Stimulated activated CD8-positive, alpha-beta memory T cell treated with anti-CD3 and anti-CD28 coated beads, Interleukin-7, amount 100 ng/mL, for 4 hours (primary cell): ENCODE measurements at regions not wholly inside any gene's neighbourhood (a gene's known extent, or its start where the extent isn't known, plus 50 kb on each side); places are given as distances from the start of the nearest gene placed in this dataset.

Source experiments
- DNase-seq, 2 donors: peaks; one replicate each; pipeline ENCODE4 v3.0.0-alpha.2; 2020; ENCODE audit warnings: low read depth in 2 of 2

DNA sequence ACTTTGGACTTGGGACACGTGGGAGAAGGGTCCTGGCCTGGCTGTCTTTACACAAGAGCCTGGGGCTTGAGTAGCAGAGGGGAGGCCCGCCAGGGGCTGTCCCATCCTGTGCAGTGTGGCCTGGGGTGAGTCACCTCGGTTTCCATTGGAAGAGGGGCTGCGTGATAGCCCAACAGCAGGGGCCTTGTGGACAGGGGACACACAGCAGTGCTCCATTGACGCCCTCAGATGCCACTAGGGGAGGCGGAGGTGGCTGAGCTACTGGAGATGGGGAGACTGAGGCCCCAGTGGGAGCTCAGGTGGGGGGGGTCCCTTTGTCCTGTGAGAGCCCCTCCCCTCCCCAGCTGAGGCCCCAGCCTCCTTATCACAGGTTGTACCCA is 50.0 kb upstream of the RNU6ATAC start:
- DNase-seq = no peak

DNA sequence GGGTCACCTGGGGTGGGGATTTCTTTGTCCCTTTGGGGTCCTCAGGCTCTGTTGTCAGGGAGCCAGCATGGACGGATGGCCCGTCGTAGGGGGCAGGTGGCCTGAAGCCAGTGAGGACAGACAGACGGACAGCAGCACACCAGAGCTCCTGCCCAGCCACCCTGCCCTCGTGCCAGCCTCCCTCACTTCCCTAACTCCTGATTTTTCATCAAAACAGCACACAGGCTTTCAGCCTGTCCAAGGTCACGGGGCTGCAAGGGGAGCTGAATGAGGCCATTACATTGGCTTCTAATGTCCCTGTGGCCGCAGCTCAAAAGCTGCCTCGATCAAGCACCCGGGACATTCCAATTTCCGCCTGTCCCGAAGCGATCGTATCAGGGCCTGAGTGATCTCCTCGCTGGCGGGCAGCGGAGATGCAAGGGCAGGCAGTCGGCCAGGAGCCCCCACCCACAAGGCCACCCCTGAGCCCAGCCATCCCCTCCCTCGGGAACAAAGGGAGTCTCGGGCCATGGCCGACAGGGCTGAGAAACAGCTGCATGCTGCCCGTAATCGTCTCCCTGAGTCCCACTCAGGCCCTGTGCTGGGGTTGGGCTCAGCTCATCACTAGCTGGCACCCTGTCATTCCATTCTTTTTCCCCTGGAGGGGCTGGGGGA is 50.5 kb upstream of the RNU6ATAC start:
- DNase-seq = no peak

DNA sequence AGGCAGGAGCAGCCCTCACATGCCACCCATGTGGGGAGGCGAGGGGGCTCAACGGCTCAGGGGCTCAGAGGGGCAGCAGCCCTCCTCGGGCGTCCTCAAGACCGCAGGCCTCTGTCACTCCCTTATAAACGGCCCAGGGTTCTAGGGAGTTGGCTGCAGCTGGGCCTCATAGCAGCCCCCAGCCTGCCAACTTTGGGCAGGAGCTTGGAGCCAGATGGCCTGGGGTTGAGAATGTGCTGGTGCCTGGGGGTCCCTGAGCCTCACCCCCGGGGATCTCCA is 51.0 kb upstream of the RNU6ATAC start:
- DNase-seq = no peak

DNA sequence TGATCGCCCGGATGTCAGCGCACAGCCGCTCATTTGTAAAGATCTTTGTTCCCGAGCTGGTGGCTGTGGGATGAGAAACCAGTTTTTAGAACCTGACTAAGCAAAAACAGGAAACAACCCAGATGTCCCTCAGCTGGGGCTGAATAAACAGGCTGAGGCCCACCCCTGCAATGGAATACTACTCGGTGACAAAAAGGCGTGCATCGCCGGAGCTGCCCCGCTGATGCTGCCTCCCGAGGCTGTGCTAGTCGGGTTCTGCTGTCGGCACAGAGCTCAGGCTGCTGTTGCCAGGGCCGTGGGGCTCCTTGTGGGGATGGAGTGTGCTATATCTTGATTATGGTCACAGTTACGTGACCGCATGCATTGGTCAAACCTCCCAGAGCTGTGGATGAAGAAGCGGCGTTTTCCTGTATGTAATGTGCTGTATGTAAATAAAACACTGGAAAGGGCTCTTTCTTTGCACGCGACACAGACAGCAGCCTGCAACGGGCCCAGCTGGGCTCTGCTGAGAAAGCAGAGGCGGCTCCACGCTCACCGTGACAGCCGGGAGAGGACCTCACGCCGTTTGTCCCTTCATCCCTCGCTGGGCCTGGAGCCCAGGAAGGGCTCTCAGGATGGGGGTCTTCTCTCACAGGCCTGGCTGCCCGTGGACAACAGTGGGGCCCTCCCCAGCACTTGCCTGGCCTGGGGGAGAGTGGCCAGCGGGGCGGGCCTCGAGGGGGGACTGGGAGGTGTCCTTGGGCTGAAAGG is 51.5 kb upstream of the RNU6ATAC start:
- DNase-seq = no peak

DNA sequence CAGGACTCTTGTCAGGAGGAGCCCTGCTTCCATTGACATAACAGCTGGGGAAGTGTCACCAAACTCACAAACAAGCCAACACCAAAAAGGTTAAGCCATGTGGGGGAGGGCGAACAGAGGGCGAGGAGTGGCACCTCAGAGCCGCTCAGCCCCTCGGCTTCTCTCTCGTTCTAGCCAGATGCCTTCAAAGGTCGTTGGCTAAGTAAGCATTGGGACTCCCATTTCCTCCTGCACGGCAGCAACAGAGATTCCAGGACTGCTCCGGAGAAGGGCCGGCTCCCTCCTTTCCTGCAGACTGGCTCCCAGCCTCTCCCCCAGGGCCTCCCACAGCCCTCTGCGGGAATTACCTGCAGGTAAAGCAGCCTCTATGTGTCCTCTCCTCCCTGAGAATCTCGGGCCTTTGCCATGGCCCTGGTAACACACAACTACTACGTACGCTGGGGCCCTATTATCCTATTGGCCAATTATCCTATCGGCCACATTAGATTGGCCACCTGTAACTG is 52.1 kb upstream of the RNU6ATAC start:
- DNase-seq = no peak

DNA sequence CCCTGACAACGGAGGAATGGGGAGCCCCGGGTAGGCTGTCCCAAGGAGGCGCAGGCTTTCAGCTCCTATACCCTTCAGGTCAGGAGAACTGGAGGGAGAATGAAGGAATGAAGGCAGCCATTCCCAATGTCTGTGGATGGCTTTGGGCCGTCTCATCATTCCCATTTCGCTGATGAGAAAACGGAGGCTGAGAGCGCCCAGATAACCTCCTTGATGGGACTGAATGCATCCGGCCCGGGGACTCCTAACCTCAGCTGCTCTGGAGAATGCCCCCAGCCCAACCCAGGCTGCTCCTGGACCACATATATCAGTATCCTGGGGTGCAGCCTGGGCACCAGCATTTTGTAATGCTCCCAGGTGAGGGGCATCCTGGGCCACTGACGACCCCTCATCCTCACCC is 52.6 kb upstream of the RNU6ATAC start:
- DNase-seq = no peak

DNA sequence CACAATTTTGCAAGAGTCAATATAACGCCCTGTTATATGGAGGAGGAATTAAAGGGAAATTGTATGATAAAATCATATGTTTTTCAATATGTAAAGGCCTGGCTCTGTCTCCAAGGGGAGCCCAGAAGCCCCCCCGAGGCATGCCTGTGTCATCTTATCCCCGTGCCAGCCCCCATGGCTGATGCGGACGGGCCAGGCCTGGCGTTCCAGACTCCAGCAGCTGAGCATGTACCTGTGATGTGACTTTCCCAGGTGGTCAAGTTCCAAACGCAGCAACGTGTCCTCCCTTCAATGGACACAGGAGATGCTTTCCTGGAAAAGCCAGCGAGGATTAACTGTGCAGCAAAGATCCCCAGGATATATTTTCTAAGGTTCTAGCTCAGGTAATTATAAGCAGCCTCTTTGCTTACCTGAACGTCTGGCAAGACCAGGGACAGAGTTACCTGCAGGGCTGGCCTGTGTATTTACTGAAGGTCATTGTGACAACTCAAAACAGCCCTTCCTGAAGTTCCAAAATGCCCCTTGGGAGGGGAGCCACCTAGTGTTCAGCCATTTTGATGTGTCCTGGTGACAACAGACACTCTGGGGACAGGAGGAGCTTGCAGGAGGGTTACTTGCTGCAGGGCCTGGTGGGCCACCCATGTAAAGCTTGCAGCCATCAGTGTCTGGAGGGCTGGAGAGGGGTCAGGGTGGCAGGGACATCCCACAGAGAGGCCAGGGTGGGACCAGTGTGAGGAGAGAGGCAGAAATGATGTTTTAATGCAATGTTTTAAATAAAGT is 53.3 kb upstream of the RNU6ATAC start:
- DNase-seq = no peak

DNA sequence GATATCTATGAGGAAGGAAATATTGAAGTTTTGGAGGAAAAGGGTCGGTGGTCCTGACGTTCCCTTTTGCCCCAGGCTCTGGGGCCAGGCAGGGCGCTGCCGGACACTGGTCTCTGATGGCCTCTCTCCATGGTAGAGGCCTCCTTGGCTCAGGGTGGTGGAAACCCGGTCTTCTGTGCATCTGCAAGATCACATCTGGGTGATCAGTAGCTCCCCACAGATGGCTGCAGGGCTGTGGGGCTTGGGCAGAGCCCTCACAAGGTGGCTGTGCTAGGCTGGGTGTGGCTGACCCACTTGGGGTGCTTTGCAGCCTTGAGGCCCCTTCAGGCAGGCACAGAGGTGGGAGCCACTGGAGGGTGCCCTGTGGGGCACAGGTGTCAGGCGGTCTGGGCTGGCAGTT is 53.9 kb upstream of the RNU6ATAC start:
- DNase-seq = no peak

DNA sequence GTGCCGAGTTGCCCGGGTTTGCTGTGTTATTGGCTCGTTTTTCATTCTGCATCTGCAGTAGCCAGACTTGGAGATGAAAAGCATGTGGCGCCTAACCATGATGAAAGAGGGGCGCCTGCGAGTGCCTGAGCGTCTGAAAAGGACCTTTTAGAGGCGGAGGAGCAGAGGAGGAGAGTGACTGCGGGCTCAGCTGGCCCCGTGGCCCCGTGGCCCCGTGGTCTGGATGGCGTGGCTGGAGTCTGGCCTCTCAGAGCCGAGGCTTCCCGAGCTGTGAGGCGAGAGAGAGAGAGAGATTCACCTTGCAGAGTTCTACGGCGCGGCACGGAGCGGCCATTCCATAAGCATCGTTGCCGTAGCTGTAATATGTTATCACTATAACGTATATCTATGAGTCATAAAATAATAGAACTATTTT is 55.3 kb upstream of the RNU6ATAC start:
- no peak for DNase-seq

DNA sequence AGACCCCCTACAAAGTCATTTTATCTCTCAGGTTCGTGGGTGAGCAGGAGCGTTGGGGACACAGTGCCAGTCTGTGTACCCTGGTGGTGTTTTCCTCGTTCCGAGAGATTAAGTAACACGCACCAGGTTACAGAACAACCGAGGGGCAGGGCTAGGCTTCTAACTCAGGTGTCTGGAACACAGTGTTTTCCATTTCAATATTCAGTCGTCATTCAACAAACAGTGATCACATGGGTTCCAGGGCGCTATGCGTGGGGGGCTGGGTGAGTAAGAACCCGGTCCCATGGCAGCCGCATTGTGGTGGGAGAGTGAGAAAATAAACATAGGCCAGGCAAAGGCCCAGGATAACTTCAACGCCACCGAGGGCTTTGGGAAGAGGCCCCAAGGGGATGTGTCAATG is 55.9 kb upstream of the RNU6ATAC start:
- no peak for DNase-seq

DNA sequence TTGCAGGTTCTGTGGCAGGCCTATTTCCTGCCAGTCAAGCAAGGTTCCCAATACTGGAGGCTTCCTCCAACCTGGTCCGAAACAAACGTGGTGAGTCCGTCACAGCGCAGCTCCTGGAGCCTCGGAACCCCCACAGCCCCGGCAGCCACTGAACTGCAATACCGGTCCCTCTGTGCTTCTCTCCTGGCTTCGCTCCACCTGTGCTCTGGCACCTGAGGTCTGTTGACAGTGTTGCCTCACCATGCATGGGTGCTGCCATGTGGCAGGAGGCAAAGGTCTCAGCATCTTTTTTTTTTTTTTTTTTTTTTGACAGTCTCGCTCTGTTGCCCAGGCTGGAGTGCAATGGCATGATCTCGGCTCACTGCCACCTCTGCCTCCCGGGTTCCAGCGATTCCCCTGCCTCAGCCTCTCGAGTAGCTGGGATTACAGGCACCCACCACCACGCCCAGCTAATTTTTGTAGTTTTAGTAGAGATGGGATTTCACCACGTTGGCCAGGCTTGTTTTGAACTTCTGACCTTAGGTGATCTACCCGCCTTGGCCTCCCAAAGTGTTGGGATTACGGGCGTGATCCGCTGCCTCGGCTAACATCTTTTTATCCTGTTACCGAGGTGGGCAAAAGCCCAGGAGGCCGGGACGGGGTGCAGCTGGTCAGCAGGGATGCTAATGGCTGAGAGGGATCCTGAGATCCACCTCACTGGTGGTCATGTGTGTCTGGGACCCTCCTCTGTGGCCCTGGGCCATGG is 57.1 kb upstream of the RNU6ATAC start:
- DNase-seq = no peak

DNA sequence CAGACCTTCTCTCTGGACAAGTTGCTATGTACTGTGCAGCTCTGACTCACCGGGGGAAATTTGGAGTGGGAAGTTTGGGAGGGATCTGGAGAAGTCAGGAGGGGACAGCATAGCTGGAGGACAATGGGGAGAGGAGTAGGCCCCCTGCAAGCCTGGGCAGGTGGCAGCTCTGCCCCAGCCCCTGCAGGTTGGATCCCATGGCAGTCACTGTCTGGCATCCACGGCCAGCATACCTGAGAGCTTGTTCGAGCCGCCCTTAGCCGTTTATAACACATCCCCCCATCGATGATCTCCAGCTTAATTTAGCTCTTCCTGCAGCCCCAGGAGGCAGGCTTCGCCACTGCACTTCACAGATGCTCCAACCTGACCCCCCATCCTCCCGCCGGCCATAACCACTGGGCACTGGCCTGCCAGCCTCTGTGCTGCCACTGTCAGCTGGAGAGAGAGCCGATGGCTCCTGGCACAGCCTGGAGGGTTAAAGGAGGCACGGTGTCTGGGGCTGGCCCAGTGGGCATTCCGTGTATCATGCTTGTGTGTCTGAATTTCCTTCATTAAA is 57.7 kb upstream of the RNU6ATAC start:
- DNase-seq = no peak

DNA sequence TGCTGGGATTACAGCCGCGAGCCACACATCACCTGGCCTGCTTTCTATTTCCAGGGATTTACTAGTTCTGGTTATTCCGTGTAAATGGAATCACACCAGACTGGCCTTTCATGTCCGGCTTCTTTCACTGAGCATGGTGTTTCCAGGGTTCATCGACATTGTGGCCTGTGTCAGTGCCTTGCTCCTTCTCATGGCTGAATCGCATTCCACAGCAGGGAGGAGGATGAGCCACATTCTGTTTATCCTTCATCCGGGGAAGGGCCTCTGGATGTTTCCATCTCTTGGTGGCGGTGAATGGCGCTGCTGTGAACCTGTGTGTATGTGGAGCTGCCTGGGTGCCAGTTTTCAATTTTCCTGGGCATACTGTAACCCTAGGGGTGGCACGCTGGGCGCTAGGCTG is 58.7 kb upstream of the RNU6ATAC start:
- DNase-seq = no peak

DNA sequence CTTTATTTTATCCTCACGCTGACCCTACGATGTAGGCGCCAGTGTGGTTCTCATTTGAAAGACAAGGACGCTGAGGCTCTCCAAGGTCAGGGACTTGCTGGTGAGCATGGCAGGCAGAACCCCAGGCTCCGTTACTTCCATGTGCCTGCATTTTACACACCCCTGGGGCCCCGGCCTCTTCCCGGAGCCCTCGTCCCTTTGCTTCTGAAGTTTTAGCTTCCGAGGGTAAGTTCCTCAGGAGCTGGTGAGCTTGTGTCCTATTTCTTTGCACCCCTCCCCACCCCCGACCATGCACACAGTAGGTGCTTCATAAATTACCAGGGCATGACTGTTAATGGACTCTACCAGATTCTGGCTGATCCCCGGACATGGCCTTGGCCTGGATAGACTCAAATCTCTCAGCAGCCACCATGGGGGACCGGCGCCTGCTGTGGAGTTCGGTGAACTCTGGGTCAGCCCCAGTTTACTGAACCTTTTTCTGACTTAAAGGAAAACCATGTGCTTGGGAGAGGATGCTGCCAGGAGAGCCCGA is 59.3 kb upstream of the RNU6ATAC start:
- no peak for DNase-seq

DNA sequence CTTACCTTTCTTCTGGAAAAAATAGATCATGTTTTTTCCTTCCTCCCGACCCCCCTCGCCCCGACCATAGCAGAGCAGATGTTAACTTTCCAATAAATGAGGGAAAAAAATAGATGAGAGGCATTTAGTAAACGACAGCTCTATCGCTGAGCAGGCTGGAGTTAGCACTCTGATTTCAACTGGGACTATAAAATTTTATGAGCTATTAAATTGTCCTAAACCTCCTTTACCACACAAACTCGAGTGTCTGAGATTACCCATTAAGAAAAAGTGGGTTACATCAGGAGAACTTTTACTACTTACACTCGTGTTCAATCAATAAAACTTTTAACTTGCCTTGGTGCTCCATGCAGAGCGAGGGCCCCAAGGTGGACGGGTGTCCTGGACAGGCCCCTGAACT is 59.8 kb upstream of the RNU6ATAC start:
- DNase-seq = no peak

DNA sequence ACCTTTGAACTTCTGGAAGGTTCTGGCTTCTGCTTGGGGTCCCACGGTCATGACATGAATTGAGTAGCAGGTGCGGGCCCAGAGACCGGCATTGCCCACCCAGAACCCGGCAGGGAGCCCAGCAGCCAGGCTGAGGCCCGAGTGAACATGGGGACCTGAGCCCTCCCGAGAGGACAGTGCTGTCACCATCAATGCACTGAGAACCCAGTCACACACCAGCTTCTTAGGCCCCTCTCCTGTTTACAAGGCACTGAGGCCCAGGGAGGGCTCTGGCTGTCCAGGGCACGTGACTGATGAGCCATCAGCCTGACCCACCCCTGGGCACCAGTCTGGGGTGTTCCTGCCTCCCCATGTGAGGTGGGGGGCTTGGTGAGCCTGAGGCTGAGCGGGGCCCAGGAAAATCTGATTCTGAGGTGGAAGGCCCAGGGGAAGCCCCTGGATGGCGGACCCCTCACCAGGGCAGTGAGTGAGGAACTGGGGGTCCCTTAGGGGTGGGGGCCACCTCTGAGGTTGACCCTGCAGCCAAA is 60.3 kb upstream of the RNU6ATAC start:
- no peak for DNase-seq

DNA sequence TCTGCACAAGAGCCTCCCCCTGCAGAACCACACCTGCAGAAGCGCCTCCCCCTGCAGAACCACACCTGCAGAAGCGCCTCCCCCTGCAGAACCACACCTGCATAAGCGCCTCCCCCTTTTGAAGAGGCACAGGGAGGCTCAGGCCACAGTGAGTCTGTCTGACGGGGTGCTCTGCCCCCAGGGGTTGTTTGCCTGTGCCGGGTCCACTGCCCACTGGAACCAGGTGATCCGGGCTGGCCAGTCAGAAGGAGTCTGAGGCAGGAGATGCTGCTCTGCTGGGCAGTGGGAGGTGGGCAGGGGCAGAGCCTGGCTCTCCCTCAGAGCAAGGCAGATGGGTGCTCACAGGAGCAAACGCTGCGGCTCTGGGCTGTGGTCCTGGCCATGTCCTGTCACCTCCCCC is 60.8 kb upstream of the RNU6ATAC start:
- no peak for DNase-seq

DNA sequence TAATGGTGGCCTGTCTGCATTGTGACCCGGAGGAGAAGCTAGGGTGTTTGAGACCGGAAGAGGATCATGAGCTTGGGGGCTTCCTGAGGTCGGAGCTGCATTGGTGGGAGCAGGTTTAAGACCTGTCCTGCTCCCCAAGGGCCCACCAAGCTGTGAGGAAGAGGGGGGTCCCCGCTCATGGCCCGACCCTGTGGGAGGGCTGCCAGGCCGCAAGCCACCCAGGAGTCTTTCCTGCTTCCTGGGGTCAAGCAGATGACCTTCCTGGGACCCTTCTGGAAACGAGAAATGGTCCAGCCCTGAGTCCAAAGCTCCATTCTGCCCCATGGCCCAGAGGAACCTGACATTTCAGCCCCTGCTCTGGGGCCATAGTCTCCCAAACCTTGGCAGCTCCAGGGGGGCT is 61.5 kb upstream of the RNU6ATAC start:
- no peak for DNase-seq

DNA sequence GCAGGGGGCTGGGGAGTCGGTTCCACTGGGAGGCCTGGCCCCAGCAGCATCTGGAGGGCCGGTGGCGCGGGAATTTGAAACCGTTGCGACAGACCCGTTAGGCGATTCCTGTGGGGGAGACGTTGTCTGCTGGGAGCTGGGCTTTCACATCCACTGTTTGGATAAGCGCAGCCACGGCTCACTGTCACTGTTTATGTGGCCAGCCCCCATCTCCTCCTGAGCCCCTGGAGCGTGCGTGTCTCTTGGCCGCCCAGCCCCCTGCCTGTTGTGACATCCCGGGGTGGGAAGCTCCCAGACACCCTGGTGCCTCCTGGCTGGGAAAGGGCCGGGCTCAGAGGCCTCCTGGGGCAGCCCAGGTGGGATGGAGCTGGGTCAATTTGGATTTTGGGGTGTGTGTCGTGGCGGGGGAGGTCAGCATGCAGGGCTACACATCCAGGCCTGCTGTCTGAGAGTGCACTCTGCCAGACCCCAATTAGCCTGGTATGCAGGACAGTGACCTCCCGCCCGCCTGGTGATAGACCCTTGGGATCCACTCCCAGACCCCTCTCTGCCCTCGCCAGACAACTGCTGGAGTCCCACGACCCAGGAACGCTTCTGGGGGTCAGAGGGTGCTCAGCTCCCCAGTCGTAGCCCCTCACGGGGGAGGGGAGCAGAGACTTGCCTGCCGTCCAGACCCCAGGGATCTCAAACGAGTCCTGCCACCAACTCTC is 62.0 kb upstream of the RNU6ATAC start:
- no peak for DNase-seq

DNA sequence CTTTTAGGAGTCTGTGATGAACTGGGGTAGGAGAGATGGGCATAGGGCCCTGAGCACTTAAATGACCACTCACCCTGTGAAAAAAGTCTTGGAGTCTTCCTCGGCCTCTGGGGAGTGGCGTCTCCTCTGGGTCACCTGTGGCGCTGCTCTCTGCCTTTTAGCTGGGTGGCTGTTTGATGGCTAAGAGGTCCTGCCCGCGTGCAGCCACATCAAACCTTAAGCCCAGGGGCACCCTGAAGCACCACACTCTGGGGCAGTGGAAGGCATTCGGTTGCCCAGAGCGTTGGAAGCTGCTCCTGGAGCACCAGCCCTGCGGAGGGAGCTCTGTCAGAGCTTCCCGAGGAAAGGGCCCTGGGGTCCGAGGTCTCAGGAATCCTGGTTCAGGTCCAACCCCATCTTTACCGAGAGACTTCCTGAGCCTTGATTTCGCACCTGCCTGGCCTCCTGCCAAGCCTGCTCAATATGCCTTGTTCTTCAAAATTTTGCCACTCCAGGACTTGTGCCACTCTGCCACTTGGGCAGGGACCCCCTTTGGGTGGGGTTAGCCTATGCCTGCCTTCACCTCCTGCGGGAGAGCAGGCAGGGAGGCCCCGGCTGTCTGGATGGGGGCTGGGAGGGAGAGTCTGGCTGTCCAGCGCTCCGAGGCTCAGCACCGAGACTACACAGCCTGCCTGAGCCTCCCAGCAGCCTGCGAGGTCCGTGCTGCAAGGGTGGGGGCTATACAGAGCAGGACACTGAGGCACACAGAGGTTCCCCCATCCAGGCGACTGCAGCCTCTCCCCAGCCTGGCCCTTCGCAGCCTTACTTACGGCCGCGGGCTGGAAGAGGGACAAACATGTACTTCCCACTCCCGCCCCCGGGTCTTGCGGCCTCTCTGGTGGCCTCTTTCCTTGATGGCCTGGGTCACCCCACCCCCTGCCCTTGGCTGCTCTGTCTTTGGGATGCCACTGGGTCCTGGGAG is 63.4 kb upstream of the RNU6ATAC start:
- no peak for DNase-seq
